Right atrium auricular region (tissue), 2 donors: ENCODE measurements at regions not wholly inside any gene's neighbourhood (a gene's known extent, or its start where the extent isn't known, plus 50 kb on each side); places are given as distances from the start of the nearest gene placed in this dataset.

ENCODE experiments used
- DNase-seq: peaks from one replicate; pipeline ENCODE4 v3.0.0-alpha.2; 2019; ENCODE audit warnings: low spot score
- H3K27ac ChIP-seq, 2 donors: fragments of 200-600 bp; sonication (generic); 1 replicate in 1 of 2; 2 replicates in 1 of 2; pipeline ENCODE4 v1.5.1; 2016 to 2019
- H3K27me3 ChIP-seq, 2 donors: fragments of 200-600 bp; sonication (generic); one replicate each; pipeline versions ENCODE4 v1.5.1 to v1.6.0; 2017 to 2019
- H3K36me3 ChIP-seq: fragments of 200-600 bp; sonication (generic); one replicate; pipeline ENCODE4 v1.5.1; 2016
- H3K4me1 ChIP-seq, 2 donors: fragments of 200-600 bp; sonication (generic); one replicate each; pipeline versions ENCODE4 v1.5.1 to v1.6.0; 2017 to 2019
- H3K4me3 ChIP-seq, 2 donors: fragments of 200-600 bp; sonication (generic); 1 replicate in 1 of 2; 2 replicates in 1 of 2; pipeline ENCODE4 v1.5.1; 2017 to 2019; ENCODE audit warnings: mild to moderate bottlenecking in 1 of 2, moderate library complexity in 1 of 2
- H3K9me3 ChIP-seq, 2 donors: fragments of 200-600 bp; sonication (generic); one replicate each; pipeline ENCODE4 v1.5.1; 2019
- CTCF ChIP-seq, 2 donors: fragments of 200-600 bp; sonication (generic); IDR thresholded peaks; one replicate each; pipeline ENCODE4 v1.5.1; 2019; ENCODE audit warnings: antibody characterized with exemption in 2 of 2

GRCh38 chr3:81299481-81299880 is 462.0 kb downstream of the GBE1 start:
- no peaks in the 10 kb centered on the region for H3K36me3 ChIP-seq
- H3K4me1 ChIP-seq = no peaks in the 10 kb centered on the region
- no peak overlapping the region for H3K4me3 ChIP-seq
- no peak for TF ChIP-seq CTCF (IDR thresholded peaks at IDR 0.05)
- no peaks in the 10 kb centered on the region for H3K9me3 ChIP-seq
- no peak for DNase-seq
- no peak overlapping the region for H3K27ac ChIP-seq
- H3K27me3 ChIP-seq = no peaks in the 10 kb centered on the region

GRCh38 chr3:81295906-81296577 is 465.4 kb downstream of the GBE1 start:
- no peak overlapping the region for H3K4me3 ChIP-seq
- H3K36me3 ChIP-seq = no peaks in the 10 kb centered on the region
- H3K27ac ChIP-seq = no peak overlapping the region
- DNase-seq = no peak
- no peaks in the 10 kb centered on the region for H3K27me3 ChIP-seq
- H3K4me1 ChIP-seq = no peaks in the 10 kb centered on the region
- TF ChIP-seq CTCF (IDR thresholded peaks at IDR 0.05) = no peak
- no peaks in the 10 kb centered on the region for H3K9me3 ChIP-seq

GRCh38 chr3:81293156-81293555 is 468.3 kb downstream of the GBE1 start:
- Histone ChIP-seq H3K9me3 (peaks cover 0 to 4% of the 10 kb centered on the region in 2 donors), H3K4me1 (no peaks in the 10 kb centered on the region), H3K27me3 (no peaks in the 10 kb centered on the region), H3K27ac (no peak overlapping the region), H3K36me3 (no peaks in the 10 kb centered on the region), H3K4me3 (no peak overlapping the region)
- no peak for TF ChIP-seq CTCF (IDR thresholded peaks at IDR 0.05)
- no peak for DNase-seq

GRCh38 chr3:81291586-81291985 is 469.9 kb downstream of the GBE1 start:
- DNase-seq = no peak
- Histone ChIP-seq H3K9me3 (peaks cover 0 to 4% of the 10 kb centered on the region in 2 donors), H3K27me3 (no peaks in the 10 kb centered on the region), H3K4me1 (no peaks in the 10 kb centered on the region), H3K36me3 (no peaks in the 10 kb centered on the region), H3K27ac (no peak overlapping the region), H3K4me3 (no peak overlapping the region)
- no peak for TF ChIP-seq CTCF (IDR thresholded peaks at IDR 0.05)

GRCh38 chr3:81289676-81290075 is 471.8 kb downstream of the GBE1 start:
- no peak overlapping the region for H3K27ac ChIP-seq
- no peak overlapping the region for H3K4me3 ChIP-seq
- TF ChIP-seq CTCF (IDR thresholded peaks at IDR 0.05) = no peak
- no peak for DNase-seq
- no peaks in the 10 kb centered on the region for H3K27me3 ChIP-seq
- H3K4me1 ChIP-seq = no peaks in the 10 kb centered on the region
- H3K36me3 ChIP-seq = no peaks in the 10 kb centered on the region
- peaks cover 0 to 4% of the 10 kb centered on the region in 2 donors for H3K9me3 ChIP-seq
